Upper lobe of left lung (tissue), 4 donors: ENCODE measurements at regions not wholly inside any gene's neighbourhood (a gene's known extent, or its start where the extent isn't known, plus 50 kb on each side); places are given as distances from the start of the nearest gene placed in this dataset.

Source experiments
- EP300 ChIP-seq, 4 donors: sonication (generic); formaldehyde crosslinking; IDR thresholded peaks; one replicate each; pipeline ENCODE4 v1.5.1; 2017; ENCODE audit warnings: antibody characterized with exemption in 4 of 4, control low read depth in 2 of 4
- POLR2A ChIP-seq, 4 donors: fragments of 450-650 bp; IDR thresholded peaks; one replicate each; pipeline ENCODE4 v1.5.1; 2016 to 2017; ENCODE audit warnings: antibody characterized with exemption in 4 of 4, mild to moderate bottlenecking in 2 of 4
- POLR2AphosphoS5 ChIP-seq, 2 donors: sonication (generic); formaldehyde crosslinking; IDR thresholded peaks; one replicate each; pipeline ENCODE4 v1.5.1; 2017; ENCODE audit warnings: antibody characterized with exemption in 2 of 2
- TF ChIP-seq, protein P1 (sequence below), 6 experiments: fragments of 450-650 bp in 4 of 6; fragments of 200-600 bp in 2 of 6; sonication (generic) in 2 of 6; IDR thresholded peaks; one replicate each; pipeline ENCODE4 v1.5.1; 2016 to 2019; ENCODE audit warnings: antibody characterized with exemption in 6 of 6

DNA sequence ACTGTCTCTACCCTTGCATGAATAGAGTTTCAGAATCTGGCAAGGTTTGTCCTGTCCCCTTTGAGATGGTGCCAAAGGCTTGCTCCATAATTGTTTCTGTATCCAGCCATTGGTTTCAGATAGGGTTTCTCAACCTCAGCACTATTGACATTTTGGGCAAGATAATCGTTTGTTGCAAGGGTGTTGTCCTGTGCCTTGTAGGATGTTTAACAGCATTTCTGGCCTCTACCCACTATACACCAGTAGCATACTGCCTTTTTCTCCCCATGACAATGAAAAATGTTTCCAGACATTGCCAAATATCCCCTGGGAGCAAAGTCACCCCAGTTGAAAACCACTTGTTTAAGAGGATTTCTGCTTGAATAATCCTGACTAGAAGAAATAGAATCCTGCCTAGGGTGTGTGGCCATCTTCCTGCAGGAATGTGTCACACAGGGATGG is 126.8 kb downstream of the CDC42EP3 start:
- no peak for TF ChIP-seq EP300 (IDR thresholded peaks at IDR 0.05)
- TF ChIP-seq, protein P1, sequence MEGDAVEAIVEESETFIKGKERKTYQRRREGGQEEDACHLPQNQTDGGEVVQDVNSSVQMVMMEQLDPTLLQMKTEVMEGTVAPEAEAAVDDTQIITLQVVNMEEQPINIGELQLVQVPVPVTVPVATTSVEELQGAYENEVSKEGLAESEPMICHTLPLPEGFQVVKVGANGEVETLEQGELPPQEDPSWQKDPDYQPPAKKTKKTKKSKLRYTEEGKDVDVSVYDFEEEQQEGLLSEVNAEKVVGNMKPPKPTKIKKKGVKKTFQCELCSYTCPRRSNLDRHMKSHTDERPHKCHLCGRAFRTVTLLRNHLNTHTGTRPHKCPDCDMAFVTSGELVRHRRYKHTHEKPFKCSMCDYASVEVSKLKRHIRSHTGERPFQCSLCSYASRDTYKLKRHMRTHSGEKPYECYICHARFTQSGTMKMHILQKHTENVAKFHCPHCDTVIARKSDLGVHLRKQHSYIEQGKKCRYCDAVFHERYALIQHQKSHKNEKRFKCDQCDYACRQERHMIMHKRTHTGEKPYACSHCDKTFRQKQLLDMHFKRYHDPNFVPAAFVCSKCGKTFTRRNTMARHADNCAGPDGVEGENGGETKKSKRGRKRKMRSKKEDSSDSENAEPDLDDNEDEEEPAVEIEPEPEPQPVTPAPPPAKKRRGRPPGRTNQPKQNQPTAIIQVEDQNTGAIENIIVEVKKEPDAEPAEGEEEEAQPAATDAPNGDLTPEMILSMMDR (IDR thresholded peaks at IDR 0.05) = no peak
- no peak for TF ChIP-seq POLR2AphosphoS5 (IDR thresholded peaks at IDR 0.05)
- no peak for TF ChIP-seq POLR2A (IDR thresholded peaks at IDR 0.05)
